AG09319 (cell line): ENCODE measurements at regions not wholly inside any gene's neighbourhood (a gene's known extent, or its start where the extent isn't known, plus 50 kb on each side); places are given as distances from the start of the nearest gene placed in this dataset.
"Not testable (repeated sequence)": the region's sequence is repeated elsewhere in the genome, so short reads cannot be mapped to it uniquely, and the experiment has no call there.

Experiments used
- DNase-seq: peaks from one replicate; pipeline ENCODE4 v3.0.0-alpha.2; 2010; ENCODE audit warnings: low read depth; ENCODE audit errors: extremely low read depth
- CTCF ChIP-seq: IDR thresholded peaks from 2 replicates; pipeline ENCODE4 v1.5.1; 2011; ENCODE audit warnings: low read depth, mild to moderate bottlenecking, inconsistent platforms, low read length, moderate library complexity

- DNase-seq: no peak
- TF ChIP-seq CTCF: no peak
Observed at GRCh38 chr6:66103354-66103753, 396.3 kb upstream of the EYS start.

GRCh38 chr6:66096679-66097078, 389.7 kb upstream of the EYS start:
- no peak for TF ChIP-seq CTCF
- DNase-seq: no peak

GRCh38 chr6:66094615-66095014, 387.6 kb upstream of the EYS start:
- DNase-seq: no peak
- TF ChIP-seq CTCF: no peak

GRCh38 chr6:66092306-66092705, 385.3 kb upstream of the EYS start:
- not testable (repeated sequence) for DNase-seq

- TF ChIP-seq CTCF: no peak
- no peak for DNase-seq
Observed at GRCh38 chr6:66086532-66086931, 379.5 kb upstream of the EYS start.

- TF ChIP-seq CTCF: no peak
- no peak for DNase-seq
Observed at GRCh38 chr6:66082914-66083313, 375.9 kb upstream of the EYS start.

- no peak for TF ChIP-seq CTCF
- DNase-seq: no peak
Observed at GRCh38 chr6:66068907-66069306, 361.9 kb upstream of the EYS start.

GRCh38 chr6:66068033-66068432, 361.0 kb upstream of the EYS start:
- DNase-seq: no peak
- TF ChIP-seq CTCF: no peak
